ENCODE measurements at regions not wholly inside any gene's neighbourhood (a gene's known extent, or its start where the extent isn't known, plus 50 kb on each side); places are given as distances from the start of the nearest gene placed in this dataset.

- ChIA-PET CTCF (interaction anchor here (1.0 to 1.5 kb wide), 2 partner anchors 9 to 98 kb away, joined by 3 to 5 read pairs; no protein-coding TSS in a partner anchor), POLR2A (no interaction called here)
- Histone ChIP-seq H3K4me1 (peaks cover 22% of the 10 kb centered on the region), H3K27ac (no peak overlapping the region), H3K4me3 (no peak overlapping the region), H3K4me2 (no peak overlapping the region), H3K9me3 (no peaks in the 10 kb centered on the region)
- no peak for DNase-seq (ENCODE audit: low read depth in 1 of 2, low spot score in 1 of 2)
- TF ChIP-seq HOXA7 (CRISPR knock-in tag; IDR thresholded peaks at IDR 0.05) (no peak), SMC3 (IDR thresholded peaks at IDR 0.05) (no peak), ELK1 (IDR thresholded peaks at IDR 0.05; ENCODE audit: low read depth, low read length) (no peak), CBX8 (IDR thresholded peaks at IDR 0.05) (no peak), FOXS1 (CRISPR knock-in tag; IDR thresholded peaks at IDR 0.05) (no peak), HDAC2 (IDR thresholded peaks at IDR 0.05) (no peak), CBX2 (IDR thresholded peaks at IDR 0.05; ENCODE audit: borderline replicate concordance, low read depth) (no peak)
- ATAC-seq, result no peak; a peak in 1 of 6 replicates
- WGBS (ENCODE audit: missing lambda C conversion rate), result 66% methylated on average over 3 of the region's 3 CpGs
- FAIRE-seq, result no peak
Observed at GRCh38 chr17:62163847-62164246, 98.8 kb upstream of the MED13 start.

GRCh38 chr17:62162898-62163297 lies 97.8 kb upstream of the MED13 start:
- DNase-seq (ENCODE audit: low read depth in 1 of 2, low spot score in 1 of 2) (no peak), ATAC-seq (no peak), FAIRE-seq (no peak)
- H3K9me3 ChIP-seq, result no peaks in the 10 kb centered on the region
- no peak overlapping the region for H3K27ac ChIP-seq
- peaks cover 22% of the 10 kb centered on the region for H3K4me1 ChIP-seq
- CTCF ChIA-PET, result interaction anchor here (1.5 kb wide), 1 partner anchor 10 kb away, joined by 5 read pairs; no protein-coding TSS in a partner anchor
- H3K4me2 ChIP-seq, result no peak overlapping the region
- no peak for TF ChIP-seq MAFK (IDR thresholded peaks at IDR 0.05; ENCODE audit: partially characterized antibody)
- TF ChIP-seq HOXB5 (CRISPR knock-in tag; IDR thresholded peaks at IDR 0.05), result no peak
- TF ChIP-seq RNF2 (IDR thresholded peaks at IDR 0.05; ENCODE audit: borderline replicate concordance, low read depth), result no peak
- no peak for TF ChIP-seq PHF8 (IDR thresholded peaks at IDR 0.05; ENCODE audit: borderline replicate concordance, low read depth)
- no peak for TF ChIP-seq HMGXB4 (CRISPR knock-in tag; IDR thresholded peaks at IDR 0.05; ENCODE audit: borderline replicate concordance)
- TF ChIP-seq RARB (CRISPR knock-in tag; IDR thresholded peaks at IDR 0.05), result no peak
- no peak for TF ChIP-seq FOSB (CRISPR knock-in tag; IDR thresholded peaks at IDR 0.05)
- no peak for TF ChIP-seq TP53 (CRISPR knock-in tag; IDR thresholded peaks at IDR 0.05)
- TF ChIP-seq ATOH8 (CRISPR knock-in tag; IDR thresholded peaks at IDR 0.05; ENCODE audit: low read depth), result no peak
- TF ChIP-seq CTCF (IDR thresholded peaks at IDR 0.05), result no peak
- no peak for TF ChIP-seq CHD4 (IDR thresholded peaks at IDR 0.05; ENCODE audit: borderline replicate concordance)
- no peak for TF ChIP-seq JUNB (IDR thresholded peaks at IDR 0.05)
- no peak for TF ChIP-seq CBX8 (IDR thresholded peaks at IDR 0.05)
- TF ChIP-seq EP300 (IDR thresholded peaks at IDR 0.05), result no peak
- 79% methylated on average over 3 of the region's 3 CpGs for WGBS (ENCODE audit: missing lambda C conversion rate)
- no peak overlapping the region for H3K4me3 ChIP-seq
- POLR2A ChIA-PET, result no interaction called here

All from A549 (cell line).